Gastrocnemius medialis (tissue), 4 donors: ENCODE measurements at regions not wholly inside any gene's neighbourhood (a gene's known extent, or its start where the extent isn't known, plus 50 kb on each side); places are given as distances from the start of the nearest gene placed in this dataset.

Experiments
- ATAC-seq, 2 donors: fragments of 150-250 bp; one replicate each; pipeline ENCODE4 v1.9.1; 2016
- DNase-seq, 2 donors: peaks; one replicate each; pipeline ENCODE4 v3.0.0-alpha.2; 2019
- H3K27ac ChIP-seq, 4 donors: fragments of 200-600 bp; sonication (generic); 1 replicate in 1 of 4; 2 replicates in 3 of 4; pipeline ENCODE4 v1.5.1; 2016 to 2018; ENCODE audit warnings: mild to moderate bottlenecking in 2 of 4, moderate library complexity in 1 of 4
- H3K27me3 ChIP-seq, 3 donors: fragments of 200-600 bp; sonication (generic) in 2 of 3; 1 replicate in 1 of 3; 2 replicates in 2 of 3; pipeline versions ENCODE4 v1.5.1 to v1.6.0; 2016 to 2019; ENCODE audit warnings: mild to moderate bottlenecking in 1 of 3, moderate library complexity in 1 of 3
- H3K36me3 ChIP-seq, 2 donors: fragments of 200-600 bp; sonication (generic) in 1 of 2; one replicate each; pipeline ENCODE4 v1.5.1; 2017 to 2018
- H3K4me1 ChIP-seq, 2 donors: fragments of 200-600 bp; sonication (generic) in 1 of 2; one replicate each; pipeline ENCODE4 v1.5.1; 2016 to 2017; ENCODE audit warnings: mild to moderate bottlenecking in 2 of 2
- H3K4me3 ChIP-seq, 4 donors: fragments of 200-600 bp; sonication (generic) in 3 of 4; 1 replicate in 1 of 4; 2 replicates in 3 of 4; pipeline ENCODE4 v1.5.1; 2016 to 2019; ENCODE audit warnings: mild to moderate bottlenecking in 2 of 4
- H3K9me3 ChIP-seq, 3 donors: fragments of 200-600 bp; sonication (generic) in 2 of 3; 1 replicate in 1 of 3; 2 replicates in 2 of 3; pipeline ENCODE4 v1.5.1; 2016 to 2019
- CTCF ChIP-seq, 5 experiments: fragments of 450-650 bp in 3 of 5; fragments of 200-600 bp in 2 of 5; sonication (generic) in 2 of 5; IDR thresholded peaks in 4 of 5; conservative IDR thresholded peaks in 1 of 5; 1 replicate in 4 of 5; 2 replicates in 1 of 5; pipeline ENCODE4 v1.5.1; 2016 to 2019; ENCODE audit warnings: antibody characterized with exemption in 5 of 5, mild to moderate bottlenecking in 3 of 5, moderate library complexity in 3 of 5
- POLR2A ChIP-seq, 2 donors: fragments of 450-650 bp; IDR thresholded peaks; one replicate each; pipeline ENCODE4 v1.6.1; 2017; ENCODE audit warnings: antibody characterized with exemption in 2 of 2, mild to moderate bottlenecking in 2 of 2, moderate library complexity in 2 of 2
- in situ Hi-C, 4 donors: fragments of 200-750 bp; cut with MboI; loops; one replicate each; pipeline versions ENCODE4 v1.15.0 to v1.8.0; 2017; ENCODE audit warnings: low sequenced_read_pairs in 4 of 4
- intact Hi-C: fragments of 100-400 bp; cut with DNase I; formaldehyde crosslinking; loops from one replicate; pipeline ENCODE4 v1.15.1; 2023; ENCODE audit warnings: low total_unique reads

- in situ Hi-C loops (no loop called here), intact Hi-C loops (no loop called here)
- TF ChIP-seq CTCF (IDR thresholded peaks at IDR 0.05 in 4 of 5, conservative IDR thresholded peaks at IDR 0.05 in 1 of 5): no peak
- no peak for TF ChIP-seq POLR2A (IDR thresholded peaks at IDR 0.05)
Observed at GRCh38 chr13:71046360-71047079, 820.5 kb downstream of the DACH1 start.

DNA sequence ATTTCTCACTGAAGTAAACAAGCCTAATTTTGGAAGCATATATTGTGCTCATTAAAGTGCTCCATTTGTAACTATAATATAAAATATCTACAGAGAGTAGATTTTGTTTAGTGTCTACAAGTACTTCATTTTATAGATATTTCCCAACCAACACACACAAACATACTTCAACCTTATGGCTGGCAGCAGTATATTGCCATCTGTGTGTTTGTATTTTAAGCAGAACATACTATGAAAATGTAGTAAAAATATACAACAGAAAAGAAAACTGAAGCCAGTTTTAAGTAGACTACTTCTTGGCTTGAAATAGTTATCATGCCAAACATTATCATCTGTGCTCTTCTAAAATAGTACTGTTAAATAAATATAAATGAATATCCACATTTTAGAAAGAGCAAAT is 821.9 kb downstream of the DACH1 start:
- no peaks in the 10 kb centered on the region for H3K36me3 ChIP-seq
- no peak overlapping the region for H3K27ac ChIP-seq
- no peaks in the 10 kb centered on the region for H3K4me1 ChIP-seq
- H3K27me3 ChIP-seq: no peaks in the 10 kb centered on the region
- TF ChIP-seq POLR2A (IDR thresholded peaks at IDR 0.05) (no peak), CTCF (IDR thresholded peaks at IDR 0.05 in 4 of 5, conservative IDR thresholded peaks at IDR 0.05 in 1 of 5) (no peak)
- ATAC-seq (no peak), DNase-seq (no peak)
- intact Hi-C loops (no loop called here), in situ Hi-C loops (no loop called here)
- no peak overlapping the region for H3K4me3 ChIP-seq
- no peaks in the 10 kb centered on the region for H3K9me3 ChIP-seq

More at GRCh38 chr13:71046360-71047079, 820.5 kb downstream of the DACH1 start:
- DNase-seq: no peak
- Histone ChIP-seq H3K9me3 (no peaks in the 10 kb centered on the region), H3K27ac (no peak overlapping the region), H3K4me1 (no peaks in the 10 kb centered on the region), H3K36me3 (no peaks in the 10 kb centered on the region), H3K27me3 (no peaks in the 10 kb centered on the region), H3K4me3 (no peak overlapping the region)
- ATAC-seq: no peak

GRCh38 chr13:71039440-71039839 is 827.6 kb downstream of the DACH1 start:
- intact Hi-C loops: no loop called here
- TF ChIP-seq CTCF (IDR thresholded peaks at IDR 0.05 in 4 of 5, conservative IDR thresholded peaks at IDR 0.05 in 1 of 5): no peak
- no peak for TF ChIP-seq POLR2A (IDR thresholded peaks at IDR 0.05)
- no peak for ATAC-seq

GRCh38 chr13:71034018-71034417 is 833.0 kb downstream of the DACH1 start:
- Histone ChIP-seq H3K27ac (no peak overlapping the region), H3K4me3 (no peak overlapping the region), H3K27me3 (no peaks in the 10 kb centered on the region), H3K4me1 (no peaks in the 10 kb centered on the region), H3K9me3 (no peaks in the 10 kb centered on the region), H3K36me3 (no peaks in the 10 kb centered on the region)
- in situ Hi-C loops (no loop called here), intact Hi-C loops (no loop called here)
- ATAC-seq (no peak), DNase-seq (no peak)
- TF ChIP-seq CTCF (IDR thresholded peaks at IDR 0.05 in 4 of 5, conservative IDR thresholded peaks at IDR 0.05 in 1 of 5) (no peak), POLR2A (IDR thresholded peaks at IDR 0.05) (no peak)

More at GRCh38 chr13:71039440-71039839, 827.6 kb downstream of the DACH1 start:
- no peaks in the 10 kb centered on the region for H3K9me3 ChIP-seq
- H3K27me3 ChIP-seq: no peaks in the 10 kb centered on the region
- H3K36me3 ChIP-seq: no peaks in the 10 kb centered on the region
- H3K27ac ChIP-seq: no peak overlapping the region
- in situ Hi-C loops: no loop called here
- no peak overlapping the region for H3K4me3 ChIP-seq
- no peaks in the 10 kb centered on the region for H3K4me1 ChIP-seq
- DNase-seq: no peak

DNA sequence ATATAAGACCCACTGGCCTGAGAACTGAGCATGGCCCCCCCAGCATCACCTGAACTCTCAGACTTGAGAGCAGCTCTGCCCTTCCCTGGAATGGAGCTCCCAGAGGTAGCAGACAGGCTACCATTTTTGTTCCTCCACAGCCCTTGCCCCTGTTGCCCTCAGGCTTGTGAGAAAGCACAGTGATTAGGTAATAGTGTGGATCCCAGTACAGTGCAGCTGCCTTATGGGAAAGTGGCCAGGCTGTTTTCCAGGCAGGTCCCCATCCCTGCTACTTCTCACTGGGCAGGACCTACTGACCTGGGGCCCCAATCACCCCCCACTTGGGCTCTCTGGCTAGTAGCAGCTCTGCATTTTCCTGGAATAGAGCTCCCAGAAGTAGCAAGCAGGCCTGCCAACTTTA is 834.0 kb downstream of the DACH1 start:
- in situ Hi-C loops (no loop called here), intact Hi-C loops (no loop called here)
- Histone ChIP-seq H3K36me3 (no peaks in the 10 kb centered on the region), H3K4me1 (no peaks in the 10 kb centered on the region), H3K27ac (no peak overlapping the region), H3K27me3 (no peaks in the 10 kb centered on the region), H3K4me3 (no peak overlapping the region), H3K9me3 (no peaks in the 10 kb centered on the region)
- DNase-seq (no peak), ATAC-seq (no peak)
- no peak for TF ChIP-seq CTCF (IDR thresholded peaks at IDR 0.05 in 4 of 5, conservative IDR thresholded peaks at IDR 0.05 in 1 of 5)
- no peak for TF ChIP-seq POLR2A (IDR thresholded peaks at IDR 0.05)
